ENCODE measurements at regions not wholly inside any gene's neighbourhood (a gene's known extent, or its start where the extent isn't known, plus 50 kb on each side); places are given as distances from the start of the nearest gene placed in this dataset.

DNA sequence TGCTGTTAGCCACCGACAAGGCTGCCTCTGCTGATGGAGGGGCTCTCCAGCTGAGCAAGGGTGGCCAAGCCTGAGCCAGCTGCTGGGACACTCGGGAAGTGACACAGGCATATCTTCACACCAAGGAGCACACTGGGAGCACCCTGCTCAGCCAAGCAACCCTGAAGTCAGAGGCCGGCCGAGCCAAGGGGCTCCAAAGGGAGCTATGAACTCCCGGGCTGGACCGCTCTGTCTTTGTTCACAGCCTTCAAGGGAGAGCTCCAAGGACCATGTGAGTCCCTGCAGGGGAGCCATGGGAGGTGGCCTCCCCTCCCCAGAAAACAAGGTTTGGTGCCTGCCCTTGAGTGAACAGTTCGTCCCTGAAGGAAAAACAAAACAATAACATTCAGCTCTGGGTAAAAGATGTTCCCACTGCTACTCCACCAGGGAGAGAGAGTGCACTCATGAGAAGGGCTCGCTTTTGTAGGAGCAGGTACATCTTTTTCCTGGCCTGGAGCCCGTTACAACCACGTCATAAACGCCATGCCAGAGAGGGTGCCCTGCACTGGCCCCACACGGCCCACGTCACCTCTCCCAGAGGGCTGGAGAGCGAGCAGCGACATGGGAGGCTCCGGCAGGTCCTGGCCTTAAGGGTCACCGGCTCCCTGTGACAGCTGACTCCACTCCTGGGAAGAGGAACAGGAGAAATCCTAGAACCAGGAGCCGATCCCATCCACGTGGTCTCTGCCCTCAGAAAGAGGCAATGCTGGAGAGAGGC, 56.3 kb upstream of the SLC25A33 start:
- no peak overlapping the region for H3K4me3 Mint-ChIP-seq
- no peak overlapping the region for H3K27ac Mint-ChIP-seq
- no peaks in the 10 kb centered on the region for H3K4me1 Mint-ChIP-seq
- ChIA-PET POLR2A (no interaction called here), CTCF (interaction anchor here (0.5 to 2.0 kb wide), 7 partner anchors 8 to 216 kb away, joined by 3 to 6 read pairs (median 3); no protein-coding TSS in a partner anchor)
- H3K27me3 Mint-ChIP-seq (ENCODE audit: low read depth): no peaks in the 10 kb centered on the region
- H3K9me3 Mint-ChIP-seq: no peaks in the 10 kb centered on the region
- DNase-seq (ENCODE audit: low spot score) (no peak), ATAC-seq (no peak)
- TF ChIP-seq FOXJ3 (CRISPR knock-in tag; IDR thresholded peaks at IDR 0.05; ENCODE audit: borderline replicate concordance) (no peak), E2F4 (CRISPR knock-in tag; IDR thresholded peaks at IDR 0.05; ENCODE audit: borderline replicate concordance, low read depth) (no peak)
- TF ChIP-seq, protein P1, sequence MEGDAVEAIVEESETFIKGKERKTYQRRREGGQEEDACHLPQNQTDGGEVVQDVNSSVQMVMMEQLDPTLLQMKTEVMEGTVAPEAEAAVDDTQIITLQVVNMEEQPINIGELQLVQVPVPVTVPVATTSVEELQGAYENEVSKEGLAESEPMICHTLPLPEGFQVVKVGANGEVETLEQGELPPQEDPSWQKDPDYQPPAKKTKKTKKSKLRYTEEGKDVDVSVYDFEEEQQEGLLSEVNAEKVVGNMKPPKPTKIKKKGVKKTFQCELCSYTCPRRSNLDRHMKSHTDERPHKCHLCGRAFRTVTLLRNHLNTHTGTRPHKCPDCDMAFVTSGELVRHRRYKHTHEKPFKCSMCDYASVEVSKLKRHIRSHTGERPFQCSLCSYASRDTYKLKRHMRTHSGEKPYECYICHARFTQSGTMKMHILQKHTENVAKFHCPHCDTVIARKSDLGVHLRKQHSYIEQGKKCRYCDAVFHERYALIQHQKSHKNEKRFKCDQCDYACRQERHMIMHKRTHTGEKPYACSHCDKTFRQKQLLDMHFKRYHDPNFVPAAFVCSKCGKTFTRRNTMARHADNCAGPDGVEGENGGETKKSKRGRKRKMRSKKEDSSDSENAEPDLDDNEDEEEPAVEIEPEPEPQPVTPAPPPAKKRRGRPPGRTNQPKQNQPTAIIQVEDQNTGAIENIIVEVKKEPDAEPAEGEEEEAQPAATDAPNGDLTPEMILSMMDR (IDR thresholded peaks at IDR 0.05): no peak
- TF ChIP-seq, protein P2, sequence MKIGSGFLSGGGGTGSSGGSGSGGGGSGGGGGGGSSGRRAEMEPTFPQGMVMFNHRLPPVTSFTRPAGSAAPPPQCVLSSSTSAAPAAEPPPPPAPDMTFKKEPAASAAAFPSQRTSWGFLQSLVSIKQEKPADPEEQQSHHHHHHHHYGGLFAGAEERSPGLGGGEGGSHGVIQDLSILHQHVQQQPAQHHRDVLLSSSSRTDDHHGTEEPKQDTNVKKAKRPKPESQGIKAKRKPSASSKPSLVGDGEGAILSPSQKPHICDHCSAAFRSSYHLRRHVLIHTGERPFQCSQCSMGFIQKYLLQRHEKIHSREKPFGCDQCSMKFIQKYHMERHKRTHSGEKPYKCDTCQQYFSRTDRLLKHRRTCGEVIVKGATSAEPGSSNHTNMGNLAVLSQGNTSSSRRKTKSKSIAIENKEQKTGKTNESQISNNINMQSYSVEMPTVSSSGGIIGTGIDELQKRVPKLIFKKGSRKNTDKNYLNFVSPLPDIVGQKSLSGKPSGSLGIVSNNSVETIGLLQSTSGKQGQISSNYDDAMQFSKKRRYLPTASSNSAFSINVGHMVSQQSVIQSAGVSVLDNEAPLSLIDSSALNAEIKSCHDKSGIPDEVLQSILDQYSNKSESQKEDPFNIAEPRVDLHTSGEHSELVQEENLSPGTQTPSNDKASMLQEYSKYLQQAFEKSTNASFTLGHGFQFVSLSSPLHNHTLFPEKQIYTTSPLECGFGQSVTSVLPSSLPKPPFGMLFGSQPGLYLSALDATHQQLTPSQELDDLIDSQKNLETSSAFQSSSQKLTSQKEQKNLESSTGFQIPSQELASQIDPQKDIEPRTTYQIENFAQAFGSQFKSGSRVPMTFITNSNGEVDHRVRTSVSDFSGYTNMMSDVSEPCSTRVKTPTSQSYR (CRISPR knock-in tag; IDR thresholded peaks at IDR 0.05): no peak
- H3K36me3 Mint-ChIP-seq: no peaks in the 10 kb centered on the region

- Mint-ChIP-seq H3K9me3 (no peaks in the 10 kb centered on the region), H3K4me3 (no peak overlapping the region), H3K27ac (no peak overlapping the region), H3K36me3 (no peaks in the 10 kb centered on the region), H3K4me1 (no peaks in the 10 kb centered on the region), H3K27me3 (ENCODE audit: low read depth) (no peaks in the 10 kb centered on the region)
- no peak for ATAC-seq
- TF ChIP-seq NR2C2 (CRISPR knock-in tag; IDR thresholded peaks at IDR 0.05): no peak
- TF ChIP-seq ATF2 (CRISPR knock-in tag; IDR thresholded peaks at IDR 0.05; ENCODE audit: borderline replicate concordance, low read depth): no peak
- no peak for TF ChIP-seq HMGA2 (CRISPR knock-in tag; IDR thresholded peaks at IDR 0.05)
- TF ChIP-seq ETV6 (CRISPR knock-in tag; IDR thresholded peaks at IDR 0.05): no peak
- no peak for TF ChIP-seq ZNF263 (CRISPR knock-in tag; IDR thresholded peaks at IDR 0.05; ENCODE audit: low read depth)
- no peak for TF ChIP-seq SP1 (CRISPR knock-in tag; conservative IDR thresholded peaks at IDR 0.05)
- TF ChIP-seq GABPB1 (CRISPR knock-in tag; IDR thresholded peaks at IDR 0.05): no peak
- no peak for TF ChIP-seq AFF4 (CRISPR knock-in tag; IDR thresholded peaks at IDR 0.05; ENCODE audit: borderline replicate concordance)
- no peak for TF ChIP-seq ZNF416 (CRISPR knock-in tag; IDR thresholded peaks at IDR 0.05)
- no peak for TF ChIP-seq MAX (CRISPR knock-in tag; IDR thresholded peaks at IDR 0.05)
- no peak for TF ChIP-seq NR3C1 (CRISPR knock-in tag; conservative IDR thresholded peaks at IDR 0.05; ENCODE audit: low read depth)
- TF ChIP-seq JAZF1 (CRISPR knock-in tag; IDR thresholded peaks at IDR 0.05): no peak
- ChIA-PET POLR2A (interaction anchor here (0.6 kb wide), 1 partner anchor 276 kb away, joined by 3 read pairs; no protein-coding TSS in a partner anchor), CTCF (interaction anchor here (1.3 kb wide), 1 partner anchor 199 kb away, joined by 6 read pairs; no protein-coding TSS in a partner anchor)
- no peak for DNase-seq (ENCODE audit: low spot score)
Measured at GRCh38 chr1:9486466-9487140, 52.7 kb upstream of the SLC25A33 start.

All from WTC11 (cell line).